GM23338 (cell line): ENCODE measurements at regions not wholly inside any gene's neighbourhood (a gene's known extent, or its start where the extent isn't known, plus 50 kb on each side); places are given as distances from the start of the nearest gene placed in this dataset.

ENCODE experiments used
- ATAC-seq: fragments of 200-7000 bp; cut with Tn5 transposase; 3 replicates; pipeline ENCODE4 v1.9.1; 2020
- DNase-seq: peaks from one replicate; pipeline ENCODE4 v3.0.0-alpha.2; 2015; ENCODE audit warnings: low spot score
- H2AFZ ChIP-seq: fragments of 200-600 bp; sonication (generic); 2 replicates; pipeline ENCODE4 v1.8.0; 2016; ENCODE audit warnings: antibody characterized with exemption, mild to moderate bottlenecking, moderate library complexity
- H3F3A ChIP-seq: fragments of 200-600 bp; sonication (generic); replicated peaks from 2 replicates; pipeline ENCODE4 v1.8.0; 2017; ENCODE audit warnings: antibody characterized with exemption, mixed run types, low read depth
- H3K27ac ChIP-seq: fragments of 200-600 bp; sonication (generic); 2 replicates; pipeline ENCODE4 v1.6.1; 2016; ENCODE audit warnings: low read depth
- H3K27me3 ChIP-seq: fragments of 200-600 bp; sonication (generic); 2 replicates; pipeline ENCODE4 v1.8.0; 2016; ENCODE audit warnings: mild to moderate bottlenecking, mixed run types, moderate library complexity; ENCODE audit not compliant: insufficient read depth
- H3K36me3 ChIP-seq: fragments of 200-600 bp; sonication (generic); 2 replicates; pipeline ENCODE4 v1.8.0; 2016; ENCODE audit warnings: mild to moderate bottlenecking; ENCODE audit not compliant: insufficient read depth
- H3K4me1 ChIP-seq: fragments of 200-600 bp; sonication (generic); 2 replicates; pipeline ENCODE4 v1.8.0; 2016; ENCODE audit warnings: mild to moderate bottlenecking, moderate library complexity; ENCODE audit not compliant: insufficient read depth
- H3K4me2 ChIP-seq: fragments of 200-600 bp; sonication (generic); 2 replicates; pipeline ENCODE4 v1.7.1; 2017; ENCODE audit warnings: mixed run types
- H3K4me3 ChIP-seq: fragments of 200-600 bp; sonication (generic); 2 replicates; pipeline ENCODE4 v1.6.1; 2016; ENCODE audit warnings: mixed run types
- H3K79me2 ChIP-seq: fragments of 200-600 bp; sonication (generic); replicated peaks from 2 replicates; pipeline ENCODE4 v1.8.0; 2017; ENCODE audit warnings: mild to moderate bottlenecking; ENCODE audit not compliant: insufficient read depth
- H3K9me2 ChIP-seq: fragments of 200-600 bp; sonication (generic); 2 replicates; pipeline ENCODE4 v1.8.0; 2017; ENCODE audit not compliant: insufficient read depth
- H4K20me1 ChIP-seq: fragments of 200-600 bp; sonication (generic); replicated peaks from 2 replicates; pipeline ENCODE4 v1.8.0; 2017; ENCODE audit warnings: mild to moderate bottlenecking; ENCODE audit not compliant: insufficient read depth
- H3K27ac Mint-ChIP-seq: 2 replicates; pipeline ENCODE4 v1.8.0; 2020; ENCODE audit warnings: inconsistent platforms, mild to moderate bottlenecking, moderate library complexity, mixed read lengths
- H3K27me3 Mint-ChIP-seq: 3 replicates; pipeline ENCODE4 v1.8.0; 2022; ENCODE audit warnings: low read depth, mild to moderate bottlenecking, moderate library complexity, mixed read lengths, inconsistent platforms; ENCODE audit not compliant: insufficient read depth, poor library complexity
- H3K36me3 Mint-ChIP-seq: 3 replicates; pipeline ENCODE4 v1.8.0; 2021; ENCODE audit warnings: low read depth, mild to moderate bottlenecking, inconsistent platforms, moderate library complexity, mixed read lengths
- H3K4me1 Mint-ChIP-seq: 3 replicates; pipeline ENCODE4 v1.8.0; 2020; ENCODE audit warnings: mild to moderate bottlenecking, inconsistent platforms, mixed read lengths
- H3K4me3 Mint-ChIP-seq: 3 replicates; pipeline ENCODE4 v1.8.0; 2021; ENCODE audit warnings: moderate library complexity, mild to moderate bottlenecking, inconsistent platforms, mixed read lengths
- H3K9me3 Mint-ChIP-seq: 3 replicates; pipeline ENCODE4 v1.8.0; 2020; ENCODE audit warnings: moderate library complexity, mild to moderate bottlenecking, inconsistent platforms, mixed read lengths
- CREB1 ChIP-seq: fragments of 250-450 bp; sonication (Bioruptor Pico); IDR thresholded peaks from 2 replicates; pipeline ENCODE4 v1.5.0; 2020; ENCODE audit warnings: low read depth, mild to moderate bottlenecking, moderate library complexity
- CTCF ChIP-seq, 2 experiments: fragments of 200-600 bp in 1 of 2; sonication (generic) in 1 of 2; conservative IDR thresholded peaks; 2 replicates each; pipeline versions ENCODE4 v1.5.1 to v1.6.1; 2016 to 2017; ENCODE audit warnings: antibody characterized with exemption in 2 of 2, low read depth in 2 of 2, mild to moderate bottlenecking in 2 of 2, moderate library complexity in 1 of 2
- EZH2 ChIP-seq: fragments of 200-600 bp; sonication (generic); IDR thresholded peaks from one replicate; pipeline ENCODE4 v1.8.0; 2017; ENCODE audit warnings: antibody characterized with exemption, mild to moderate bottlenecking, low read depth; ENCODE audit not compliant: unreplicated experiment
- EZH2phosphoT487 ChIP-seq: fragments of 200-600 bp; sonication (generic); IDR thresholded peaks from one replicate; pipeline ENCODE4 v1.8.1; 2018; ENCODE audit warnings: antibody characterized with exemption; ENCODE audit not compliant: unreplicated experiment
- JUNB ChIP-seq: IDR thresholded peaks from one replicate; pipeline ENCODE4 v1.6.1; 2016; ENCODE audit warnings: antibody characterized with exemption; ENCODE audit not compliant: unreplicated experiment
- NANOG ChIP-seq: IDR thresholded peaks from 2 replicates; pipeline ENCODE4 v1.6.1; 2016; ENCODE audit warnings: antibody characterized with exemption, borderline replicate concordance
- POLR2AphosphoS5 ChIP-seq: IDR thresholded peaks from 2 replicates; pipeline ENCODE4 v1.6.1; 2016; ENCODE audit warnings: antibody characterized with exemption, low read depth
- STAT1 ChIP-seq: IDR thresholded peaks from one replicate; pipeline ENCODE4 v1.6.1; 2016; ENCODE audit warnings: antibody characterized with exemption; ENCODE audit not compliant: unreplicated experiment
- ZNF114 ChIP-seq: fragments of 250-450 bp; sonication (Bioruptor Pico); IDR thresholded peaks from 2 replicates; pipeline ENCODE4 v1.5.0; 2020; ENCODE audit warnings: mild to moderate bottlenecking, moderate library complexity
- ZNF331 ChIP-seq: fragments of 250-450 bp; sonication (Bioruptor Pico); IDR thresholded peaks from 2 replicates; pipeline ENCODE4 v1.5.0; 2020; ENCODE audit warnings: low read depth, mild to moderate bottlenecking, moderate library complexity
- TF ChIP-seq, protein P1 (sequence below): IDR thresholded peaks from one replicate; pipeline ENCODE4 v1.6.1; 2018; ENCODE audit warnings: antibody characterized with exemption; ENCODE audit not compliant: unreplicated experiment
- TF ChIP-seq, protein P2 (sequence below): IDR thresholded peaks from 2 replicates; pipeline ENCODE4 v1.6.1; 2016; ENCODE audit warnings: antibody characterized with exemption
- TF ChIP-seq, protein P3 (sequence below): fragments of 250-450 bp; sonication (Bioruptor Pico); IDR thresholded peaks from 2 replicates; pipeline ENCODE4 v1.5.0; 2020; ENCODE audit warnings: mild to moderate bottlenecking, moderate library complexity

- Histone ChIP-seq H3K4me3 (no peak overlapping the region), H3K27ac (no peak overlapping the region), H2AFZ (no peak overlapping the region), H3K4me1 (0 out of 2 replicates have a peak, but pooled peaks cover 9% of the 10 kb centered on the region), H3K4me2 (no peak overlapping the region), H4K20me1 (no peaks in the 10 kb centered on the region), H3K36me3 (no peaks in the 10 kb centered on the region), H3K27me3 (no peaks in the 10 kb centered on the region), H3K9me2 (no peaks in the 10 kb centered on the region), H3F3A (no peaks in the 10 kb centered on the region), H3K79me2 (no peaks in the 10 kb centered on the region)
- Mint-ChIP-seq H3K27me3 (no peaks in the 10 kb centered on the region), H3K27ac (no peak overlapping the region), H3K4me3 (no peak overlapping the region), H3K9me3 (no peaks in the 10 kb centered on the region), H3K36me3 (no peaks in the 10 kb centered on the region), H3K4me1 (peaks cover 4% of the 10 kb centered on the region; the same call in 2 of the 3 replicates)
- DNase-seq: no peak
- no peak for ATAC-seq
- no peak for TF ChIP-seq ZNF114
- TF ChIP-seq STAT1: no peak
- no peak for TF ChIP-seq ZNF331
- TF ChIP-seq EZH2phosphoT487: no peak
- TF ChIP-seq, protein P1, sequence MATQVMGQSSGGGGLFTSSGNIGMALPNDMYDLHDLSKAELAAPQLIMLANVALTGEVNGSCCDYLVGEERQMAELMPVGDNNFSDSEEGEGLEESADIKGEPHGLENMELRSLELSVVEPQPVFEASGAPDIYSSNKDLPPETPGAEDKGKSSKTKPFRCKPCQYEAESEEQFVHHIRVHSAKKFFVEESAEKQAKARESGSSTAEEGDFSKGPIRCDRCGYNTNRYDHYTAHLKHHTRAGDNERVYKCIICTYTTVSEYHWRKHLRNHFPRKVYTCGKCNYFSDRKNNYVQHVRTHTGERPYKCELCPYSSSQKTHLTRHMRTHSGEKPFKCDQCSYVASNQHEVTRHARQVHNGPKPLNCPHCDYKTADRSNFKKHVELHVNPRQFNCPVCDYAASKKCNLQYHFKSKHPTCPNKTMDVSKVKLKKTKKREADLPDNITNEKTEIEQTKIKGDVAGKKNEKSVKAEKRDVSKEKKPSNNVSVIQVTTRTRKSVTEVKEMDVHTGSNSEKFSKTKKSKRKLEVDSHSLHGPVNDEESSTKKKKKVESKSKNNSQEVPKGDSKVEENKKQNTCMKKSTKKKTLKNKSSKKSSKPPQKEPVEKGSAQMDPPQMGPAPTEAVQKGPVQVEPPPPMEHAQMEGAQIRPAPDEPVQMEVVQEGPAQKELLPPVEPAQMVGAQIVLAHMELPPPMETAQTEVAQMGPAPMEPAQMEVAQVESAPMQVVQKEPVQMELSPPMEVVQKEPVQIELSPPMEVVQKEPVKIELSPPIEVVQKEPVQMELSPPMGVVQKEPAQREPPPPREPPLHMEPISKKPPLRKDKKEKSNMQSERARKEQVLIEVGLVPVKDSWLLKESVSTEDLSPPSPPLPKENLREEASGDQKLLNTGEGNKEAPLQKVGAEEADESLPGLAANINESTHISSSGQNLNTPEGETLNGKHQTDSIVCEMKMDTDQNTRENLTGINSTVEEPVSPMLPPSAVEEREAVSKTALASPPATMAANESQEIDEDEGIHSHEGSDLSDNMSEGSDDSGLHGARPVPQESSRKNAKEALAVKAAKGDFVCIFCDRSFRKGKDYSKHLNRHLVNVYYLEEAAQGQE: no peak
- TF ChIP-seq POLR2AphosphoS5: no peak
- no peak for TF ChIP-seq JUNB
- no peak for TF ChIP-seq CTCF (conservative IDR thresholded peaks at IDR 0.05; ENCODE audit: low read depth in 2 of 2)
- TF ChIP-seq NANOG: no peak
- TF ChIP-seq, protein P2, sequence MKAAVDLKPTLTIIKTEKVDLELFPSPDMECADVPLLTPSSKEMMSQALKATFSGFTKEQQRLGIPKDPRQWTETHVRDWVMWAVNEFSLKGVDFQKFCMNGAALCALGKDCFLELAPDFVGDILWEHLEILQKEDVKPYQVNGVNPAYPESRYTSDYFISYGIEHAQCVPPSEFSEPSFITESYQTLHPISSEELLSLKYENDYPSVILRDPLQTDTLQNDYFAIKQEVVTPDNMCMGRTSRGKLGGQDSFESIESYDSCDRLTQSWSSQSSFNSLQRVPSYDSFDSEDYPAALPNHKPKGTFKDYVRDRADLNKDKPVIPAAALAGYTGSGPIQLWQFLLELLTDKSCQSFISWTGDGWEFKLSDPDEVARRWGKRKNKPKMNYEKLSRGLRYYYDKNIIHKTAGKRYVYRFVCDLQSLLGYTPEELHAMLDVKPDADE: no peak
- TF ChIP-seq, protein P3, sequence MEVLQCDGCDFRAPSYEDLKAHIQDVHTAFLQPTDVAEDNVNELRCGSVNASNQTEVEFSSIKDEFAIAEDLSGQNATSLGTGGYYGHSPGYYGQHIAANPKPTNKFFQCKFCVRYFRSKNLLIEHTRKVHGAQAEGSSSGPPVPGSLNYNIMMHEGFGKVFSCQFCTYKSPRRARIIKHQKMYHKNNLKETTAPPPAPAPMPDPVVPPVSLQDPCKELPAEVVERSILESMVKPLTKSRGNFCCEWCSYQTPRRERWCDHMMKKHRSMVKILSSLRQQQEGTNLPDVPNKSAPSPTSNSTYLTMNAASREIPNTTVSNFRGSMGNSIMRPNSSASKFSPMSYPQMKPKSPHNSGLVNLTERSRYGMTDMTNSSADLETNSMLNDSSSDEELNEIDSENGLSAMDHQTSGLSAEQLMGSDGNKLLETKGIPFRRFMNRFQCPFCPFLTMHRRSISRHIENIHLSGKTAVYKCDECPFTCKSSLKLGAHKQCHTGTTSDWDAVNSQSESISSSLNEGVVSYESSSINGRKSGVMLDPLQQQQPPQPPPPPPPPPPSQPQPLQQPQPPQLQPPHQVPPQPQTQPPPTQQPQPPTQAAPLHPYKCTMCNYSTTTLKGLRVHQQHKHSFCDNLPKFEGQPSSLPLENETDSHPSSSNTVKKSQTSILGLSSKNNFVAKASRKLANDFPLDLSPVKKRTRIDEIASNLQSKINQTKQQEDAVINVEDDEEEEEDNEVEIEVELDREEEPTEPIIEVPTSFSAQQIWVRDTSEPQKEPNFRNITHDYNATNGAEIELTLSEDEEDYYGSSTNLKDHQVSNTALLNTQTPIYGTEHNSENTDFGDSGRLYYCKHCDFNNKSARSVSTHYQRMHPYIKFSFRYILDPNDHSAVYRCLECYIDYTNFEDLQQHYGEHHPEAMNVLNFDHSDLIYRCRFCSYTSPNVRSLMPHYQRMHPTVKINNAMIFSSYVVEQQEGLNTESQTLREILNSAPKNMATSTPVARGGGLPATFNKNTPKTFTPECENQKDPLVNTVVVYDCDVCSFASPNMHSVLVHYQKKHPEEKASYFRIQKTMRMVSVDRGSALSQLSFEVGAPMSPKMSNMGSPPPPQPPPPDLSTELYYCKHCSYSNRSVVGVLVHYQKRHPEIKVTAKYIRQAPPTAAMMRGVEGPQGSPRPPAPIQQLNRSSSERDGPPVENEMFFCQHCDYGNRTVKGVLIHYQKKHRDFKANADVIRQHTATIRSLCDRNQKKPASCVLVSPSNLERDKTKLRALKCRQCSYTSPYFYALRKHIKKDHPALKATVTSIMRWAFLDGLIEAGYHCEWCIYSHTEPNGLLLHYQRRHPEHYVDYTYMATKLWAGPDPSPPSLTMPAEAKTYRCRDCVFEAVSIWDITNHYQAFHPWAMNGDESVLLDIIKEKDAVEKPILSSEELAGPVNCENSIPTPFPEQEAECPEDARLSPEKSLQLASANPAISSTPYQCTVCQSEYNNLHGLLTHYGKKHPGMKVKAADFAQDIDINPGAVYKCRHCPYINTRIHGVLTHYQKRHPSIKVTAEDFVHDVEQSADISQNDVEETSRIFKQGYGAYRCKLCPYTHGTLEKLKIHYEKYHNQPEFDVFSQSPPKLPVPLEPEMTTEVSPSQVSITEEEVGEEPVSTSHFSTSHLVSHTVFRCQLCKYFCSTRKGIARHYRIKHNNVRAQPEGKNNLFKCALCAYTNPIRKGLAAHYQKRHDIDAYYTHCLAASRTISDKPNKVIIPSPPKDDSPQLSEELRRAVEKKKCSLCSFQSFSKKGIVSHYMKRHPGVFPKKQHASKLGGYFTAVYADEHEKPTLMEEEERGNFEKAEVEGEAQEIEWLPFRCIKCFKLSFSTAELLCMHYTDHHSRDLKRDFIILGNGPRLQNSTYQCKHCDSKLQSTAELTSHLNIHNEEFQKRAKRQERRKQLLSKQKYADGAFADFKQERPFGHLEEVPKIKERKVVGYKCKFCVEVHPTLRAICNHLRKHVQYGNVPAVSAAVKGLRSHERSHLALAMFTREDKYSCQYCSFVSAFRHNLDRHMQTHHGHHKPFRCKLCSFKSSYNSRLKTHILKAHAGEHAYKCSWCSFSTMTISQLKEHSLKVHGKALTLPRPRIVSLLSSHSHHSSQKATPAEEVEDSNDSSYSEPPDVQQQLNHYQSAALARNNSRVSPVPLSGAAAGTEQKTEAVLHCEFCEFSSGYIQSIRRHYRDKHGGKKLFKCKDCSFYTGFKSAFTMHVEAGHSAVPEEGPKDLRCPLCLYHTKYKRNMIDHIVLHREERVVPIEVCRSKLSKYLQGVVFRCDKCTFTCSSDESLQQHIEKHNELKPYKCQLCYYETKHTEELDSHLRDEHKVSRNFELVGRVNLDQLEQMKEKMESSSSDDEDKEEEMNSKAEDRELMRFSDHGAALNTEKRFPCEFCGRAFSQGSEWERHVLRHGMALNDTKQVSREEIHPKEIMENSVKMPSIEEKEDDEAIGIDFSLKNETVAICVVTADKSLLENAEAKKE: no peak
- TF ChIP-seq CREB1 (CRISPR knock-in tag): no peak
- no peak for TF ChIP-seq EZH2
Observed at GRCh38 chr4:100797356-100797755, 279.5 kb upstream of the EMCN start.
